Endothelial cell of umbilical vein (primary cell): ENCODE measurements at regions not wholly inside any gene's neighbourhood (a gene's known extent, or its start where the extent isn't known, plus 50 kb on each side); places are given as distances from the start of the nearest gene placed in this dataset.

ENCODE experiments used
- CTCF ChIP-seq, 2 donors: IDR thresholded peaks; 1 replicate in 1 of 2; 2 replicates in 1 of 2; pipeline ENCODE4 v1.5.1; 2011; ENCODE audit warnings: low read length in 2 of 2, mild to moderate bottlenecking in 2 of 2, moderate library complexity in 2 of 2, control low read depth in 1 of 2, inconsistent platforms in 1 of 2, low read depth in 1 of 2; ENCODE audit not compliant: insufficient read depth in 1 of 2; ENCODE audit errors: extremely low read depth in 1 of 2
- EZH2 ChIP-seq: IDR thresholded peaks from 2 replicates; pipeline ENCODE4 v1.6.1; 2012; ENCODE audit warnings: borderline replicate concordance, low read depth, mild to moderate bottlenecking, moderate library complexity, low read length, inconsistent platforms; ENCODE audit not compliant: severe bottlenecking
- GATA2 ChIP-seq: IDR thresholded peaks from 2 replicates; pipeline ENCODE4 v1.7.0; 2011; ENCODE audit warnings: low read depth, mild to moderate bottlenecking, moderate library complexity, mixed read lengths, low read length; ENCODE audit not compliant: insufficient read length, insufficient read depth
- JUN ChIP-seq: IDR thresholded peaks from 2 replicates; pipeline ENCODE4 v1.6.1; 2011; ENCODE audit warnings: borderline replicate concordance, low read depth; ENCODE audit not compliant: insufficient read length, insufficient read depth
- MAX ChIP-seq: IDR thresholded peaks from 2 replicates; pipeline ENCODE4 v1.6.1; 2011; ENCODE audit not compliant: insufficient read depth, insufficient read length
- MYC ChIP-seq: IDR thresholded peaks from one replicate; pipeline ENCODE4 v1.6.1; 2011; ENCODE audit warnings: mild to moderate bottlenecking, low read depth, low read length
- POLR2A ChIP-seq: IDR thresholded peaks from 2 replicates; pipeline ENCODE4 v1.6.1; 2012; ENCODE audit warnings: low read depth, mild to moderate bottlenecking, control low read depth, low read length
- POLR2AphosphoS5 ChIP-seq: IDR thresholded peaks from 2 replicates; pipeline ENCODE4 v1.6.1; 2012; ENCODE audit warnings: low read depth, mild to moderate bottlenecking, control low read depth, low read length, moderate library complexity; ENCODE audit not compliant: insufficient read depth

GRCh38 chr2:2985020-2985419 is 392.6 kb downstream of the EIPR1 start:
- TF ChIP-seq MAX (no peak), CTCF (IDR thresholded peaks at IDR 0.05; ENCODE audit: extremely low read depth in 1 of 2, insufficient read depth in 1 of 2, low read depth in 1 of 2, low read length in 2 of 2) (no peak), JUN (no peak), POLR2A (no peak), POLR2AphosphoS5 (no peak), EZH2 (no peak), GATA2 (no peak), MYC (no peak)
